A549 (cell line): ENCODE measurements at regions not wholly inside any gene's neighbourhood (a gene's known extent, or its start where the extent isn't known, plus 50 kb on each side); places are given as distances from the start of the nearest gene placed in this dataset.

Source experiments
- CEBPB ChIP-seq, 2 experiments: fragments of >200 bp in 1 of 2; sonication (Bioruptor Twin) in 1 of 2; formaldehyde crosslinking in 1 of 2; IDR thresholded peaks; 2 replicates each; pipeline ENCODE4 v1.6.1; 2012 to 2016
- CTCF ChIP-seq: fragments of >200 bp; sonication (Bioruptor Twin); formaldehyde crosslinking; IDR thresholded peaks from 3 replicates; pipeline ENCODE4 v1.5.1; 2016
- EHMT2 ChIP-seq: fragments of 200-600 bp; sonication (generic); IDR thresholded peaks from 2 replicates; pipeline ENCODE4 v1.6.1; 2016; ENCODE audit warnings: antibody characterized with exemption, low read depth, mild to moderate bottlenecking, moderate library complexity
- HDAC2 ChIP-seq: fragments of 200-600 bp; sonication (generic); IDR thresholded peaks from 2 replicates; pipeline ENCODE4 v1.6.1; 2016
- MYC ChIP-seq: IDR thresholded peaks from 2 replicates; pipeline ENCODE4 v1.6.1; 2012; ENCODE audit warnings: mild to moderate bottlenecking, inconsistent platforms, low read length, improper control_type of control experiment, borderline replicate concordance
- POLR2A ChIP-seq: IDR thresholded peaks from 2 replicates; pipeline ENCODE4 v1.6.1; 2012; ENCODE audit warnings: mild to moderate bottlenecking, low read length
- REST ChIP-seq: fragments of 200-600 bp; sonication (generic); IDR thresholded peaks from 2 replicates; pipeline ENCODE4 v1.6.1; 2016; ENCODE audit warnings: antibody characterized with exemption, mild to moderate bottlenecking, moderate library complexity

GRCh38 chr4:25535278-25535677, 120.4 kb upstream of the SLC34A2 start:
- TF ChIP-seq MYC (no peak), POLR2A (no peak), CTCF (no peak), HDAC2 (no peak), CEBPB (IDR thresholded peaks at IDR 0.05) (no peak), REST (no peak), EHMT2 (no peak)
